Sigmoid colon (tissue), 6 donors: ENCODE measurements at regions not wholly inside any gene's neighbourhood (a gene's known extent, or its start where the extent isn't known, plus 50 kb on each side); places are given as distances from the start of the nearest gene placed in this dataset.

Experiments
- DNase-seq: peaks from one replicate; pipeline ENCODE4 v3.0.0-alpha.2; 2019
- H3K27ac ChIP-seq, 4 donors: fragments of 200-600 bp; sonication (generic); one replicate each; pipeline ENCODE4 v1.5.1; 2016 to 2019; ENCODE audit warnings: mild to moderate bottlenecking in 1 of 4
- H3K27me3 ChIP-seq, 3 donors: fragments of 200-600 bp; sonication (generic); one replicate each; pipeline ENCODE4 v1.5.1; 2019; ENCODE audit warnings: mild to moderate bottlenecking in 1 of 3
- H3K36me3 ChIP-seq, 4 donors: fragments of 200-600 bp; sonication (generic); one replicate each; pipeline ENCODE4 v1.5.1; 2016 to 2019
- H3K4me1 ChIP-seq, 4 donors: fragments of 200-600 bp; sonication (generic); one replicate each; pipeline ENCODE4 v1.5.1; 2017 to 2019
- H3K4me3 ChIP-seq, 4 donors: fragments of 200-600 bp; sonication (generic); one replicate each; pipeline ENCODE4 v1.5.1; 2017 to 2019; ENCODE audit warnings: mild to moderate bottlenecking in 2 of 4, moderate library complexity in 1 of 4
- H3K9me3 ChIP-seq, 4 donors: fragments of 200-600 bp in 3 of 4; sonication (generic) in 3 of 4; one replicate each; pipeline versions ENCODE4 v1.5.1 to v1.6.1; 2013 to 2019
- CTCF ChIP-seq, 4 experiments: fragments of 450-650 bp in 3 of 4; fragments of 200-600 bp in 1 of 4; IDR thresholded peaks; one replicate each; pipeline ENCODE4 v1.5.1; 2016 to 2019; ENCODE audit warnings: antibody characterized with exemption in 4 of 4, mild to moderate bottlenecking in 3 of 4, moderate library complexity in 2 of 4
- EP300 ChIP-seq, 4 donors: sonication (generic); formaldehyde crosslinking; IDR thresholded peaks; one replicate each; pipeline ENCODE4 v1.6.1; 2017; ENCODE audit warnings: antibody characterized with exemption in 4 of 4
- POLR2A ChIP-seq, 2 donors: fragments of 450-650 bp; IDR thresholded peaks; one replicate each; pipeline ENCODE4 v1.6.1; 2016; ENCODE audit warnings: antibody characterized with exemption in 2 of 2, mild to moderate bottlenecking in 2 of 2, moderate library complexity in 2 of 2
- POLR2AphosphoS5 ChIP-seq, 4 donors: sonication (generic); formaldehyde crosslinking; IDR thresholded peaks; one replicate each; pipeline ENCODE4 v1.6.1; 2017; ENCODE audit warnings: antibody characterized with exemption in 4 of 4
- WGBS, 2 donors: extraction: QIAGEN DNeasy Blood & Tissue Kit; methylation state at CpG; one replicate each; pipeline ENCODE4 v1.1.7; 2013; 5-methylcytosine and 5-hydroxymethylcytosine counted together
- intact Hi-C: fragments of 100-400 bp; cut with DNase I; formaldehyde crosslinking; loops from one replicate; pipeline ENCODE4 v1.15.1; 2023
- donor health status: healthy with polysubstance abuse.
- donor health status: healthy.

DNA sequence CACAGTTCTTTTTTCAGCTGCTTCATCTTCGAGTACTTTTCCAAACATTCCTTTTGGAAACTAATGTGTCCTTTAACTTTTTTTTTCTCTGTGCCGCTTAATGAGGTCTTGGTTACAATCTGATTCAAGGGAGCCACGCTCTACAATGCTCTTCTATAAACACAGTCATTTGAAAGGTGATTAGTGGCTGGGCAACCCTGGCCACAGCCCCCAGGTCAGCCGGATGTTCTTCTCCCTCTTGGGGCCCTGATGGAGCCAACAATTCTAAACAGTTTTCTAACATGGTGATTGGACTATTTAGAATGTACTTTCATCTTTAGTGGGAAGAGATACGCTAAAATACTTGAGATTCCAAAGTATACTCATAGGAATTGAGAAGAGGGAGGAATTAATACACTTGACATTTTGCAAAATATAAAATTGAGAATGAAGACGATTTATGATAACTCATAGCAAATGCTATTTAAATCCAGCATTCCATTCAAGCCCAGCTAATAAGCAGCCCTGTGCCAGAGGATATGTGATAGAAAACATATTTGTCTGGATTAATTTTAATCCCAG lies 83.7 kb upstream of the MBOAT2 start:
- H3K4me1 ChIP-seq = peaks cover 0 to 11% (median 5%) of the 10 kb centered on the region in 4 donors
- WGBS, 2 donors = 54 to 65% methylated on average over 6 of the region's 6 CpGs
- H3K36me3 ChIP-seq = no peaks in the 10 kb centered on the region
- H3K9me3 ChIP-seq = no peaks in the 10 kb centered on the region
- intact Hi-C loops = no loop called here
- H3K27me3 ChIP-seq = no peaks in the 10 kb centered on the region
- TF ChIP-seq EP300 (IDR thresholded peaks at IDR 0.05) = no peak
- no peak for TF ChIP-seq POLR2AphosphoS5 (IDR thresholded peaks at IDR 0.05)
- no peak for TF ChIP-seq CTCF (IDR thresholded peaks at IDR 0.05)
- TF ChIP-seq POLR2A (IDR thresholded peaks at IDR 0.05) = no peak
- H3K27ac ChIP-seq = peak overlapping the region in 1 of 4 donors; percentile 5
- no peak for DNase-seq
- no peak overlapping the region for H3K4me3 ChIP-seq

- no peak overlapping the region for H3K4me3 ChIP-seq
- no peaks in the 10 kb centered on the region for H3K9me3 ChIP-seq
- no peaks in the 10 kb centered on the region for H3K36me3 ChIP-seq
- no peak for TF ChIP-seq EP300 (IDR thresholded peaks at IDR 0.05)
- H3K27me3 ChIP-seq = no peaks in the 10 kb centered on the region
- no peak overlapping the region for H3K27ac ChIP-seq
- peaks cover 0 to 11% (median 5%) of the 10 kb centered on the region in 4 donors for H3K4me1 ChIP-seq
- 84 to 90% methylated on average over 7 of the region's 7 CpGs for WGBS, 2 donors
- intact Hi-C loops = no loop called here
- no peak for DNase-seq
Observed at GRCh38 chr2:9086465-9086864, 83.0 kb upstream of the MBOAT2 start.

- intact Hi-C loops = no loop called here
- Histone ChIP-seq H3K36me3 (no peaks in the 10 kb centered on the region), H3K4me1 (peaks cover 0 to 11% (median 5%) of the 10 kb centered on the region in 4 donors), H3K9me3 (no peaks in the 10 kb centered on the region), H3K4me3 (no peak overlapping the region), H3K27me3 (no peaks in the 10 kb centered on the region), H3K27ac (no peak overlapping the region)
- DNase-seq = no peak
- TF ChIP-seq POLR2AphosphoS5 (IDR thresholded peaks at IDR 0.05) (no peak), EP300 (IDR thresholded peaks at IDR 0.05) (no peak), POLR2A (IDR thresholded peaks at IDR 0.05) (no peak), CTCF (IDR thresholded peaks at IDR 0.05) (no peak)
- WGBS, 2 donors = 92% methylated on average over 2 of the region's 2 CpGs
Observed at GRCh38 chr2:9085353-9085752, 81.9 kb upstream of the MBOAT2 start.

DNA sequence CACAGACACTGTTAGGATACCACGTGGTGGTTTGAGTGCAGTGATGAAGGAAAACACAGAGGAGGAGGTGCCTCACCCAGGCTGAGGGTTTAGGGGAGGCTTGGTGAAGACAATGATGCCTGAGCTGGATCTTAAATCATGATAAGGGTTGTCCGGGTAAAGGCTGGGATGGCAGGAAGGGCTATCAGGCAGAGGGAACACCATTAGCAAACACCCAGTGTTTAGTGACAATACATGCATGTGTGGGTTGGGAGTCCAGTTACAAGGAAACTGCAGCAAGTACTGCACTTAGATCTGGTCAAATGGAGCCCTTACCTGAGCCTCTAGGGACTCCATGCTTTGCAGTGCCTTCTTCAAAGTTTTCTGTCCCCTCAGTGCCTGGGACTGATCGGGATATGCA lies 79.8 kb upstream of the MBOAT2 start:
- no peaks in the 10 kb centered on the region for H3K9me3 ChIP-seq
- no peaks in the 10 kb centered on the region for H3K27me3 ChIP-seq
- TF ChIP-seq POLR2AphosphoS5 (IDR thresholded peaks at IDR 0.05) (no peak), POLR2A (IDR thresholded peaks at IDR 0.05) (no peak), CTCF (IDR thresholded peaks at IDR 0.05) (no peak), EP300 (IDR thresholded peaks at IDR 0.05) (no peak)
- WGBS, 2 donors = 63 to 81% methylated on average over 3 of the region's 3 CpGs
- peaks cover 0 to 11% (median 5%) of the 10 kb centered on the region in 4 donors for H3K4me1 ChIP-seq
- intact Hi-C loops = no loop called here
- H3K27ac ChIP-seq = no peak overlapping the region
- no peaks in the 10 kb centered on the region for H3K36me3 ChIP-seq
- H3K4me3 ChIP-seq = no peak overlapping the region
- no peak for DNase-seq

- Histone ChIP-seq H3K4me1 (peaks cover 0 to 6% (median 2%) of the 10 kb centered on the region in 4 donors), H3K27me3 (no peaks in the 10 kb centered on the region), H3K27ac (no peak overlapping the region), H3K36me3 (no peaks in the 10 kb centered on the region), H3K4me3 (no peak overlapping the region), H3K9me3 (no peaks in the 10 kb centered on the region)
- intact Hi-C loops = no loop called here
- TF ChIP-seq EP300 (IDR thresholded peaks at IDR 0.05) (no peak), POLR2A (IDR thresholded peaks at IDR 0.05) (no peak), POLR2AphosphoS5 (IDR thresholded peaks at IDR 0.05) (no peak), CTCF (IDR thresholded peaks at IDR 0.05) (no peak)
- no peak for DNase-seq
Observed at GRCh38 chr2:9082158-9082557, 78.7 kb upstream of the MBOAT2 start.
